ENCODE measurements at regions not wholly inside any gene's neighbourhood (a gene's known extent, or its start where the extent isn't known, plus 50 kb on each side); places are given as distances from the start of the nearest gene placed in this dataset.

GRCh38 chr2:603427-603826, 73.8 kb downstream of the TMEM18 start:
- 68 to 81% (median 72%) methylated on average over 5 of the region's 5 CpGs for WGBS, 5 donors
- TF ChIP-seq POLR2AphosphoS5 (IDR thresholded peaks at IDR 0.05) (no peak), POLR2A (IDR thresholded peaks at IDR 0.05) (no peak), CTCF (IDR thresholded peaks at IDR 0.05 in 8 of 11, conservative IDR thresholded peaks at IDR 0.05 in 3 of 11) (no peak)
- no peak for DNase-seq
- Histone ChIP-seq H3K27me3 (replicated peaks in 1 of 7) (no peaks in the 10 kb centered on the region), H3K36me3 (no peaks in the 10 kb centered on the region), H3K9me3 (no peaks in the 10 kb centered on the region), H3K27ac (no peak overlapping the region), H3K4me1 (no peaks in the 10 kb centered on the region), H3K4me3 (no peak overlapping the region)
- intact Hi-C loops (cut with DNase I; ENCODE audit: low total_unique reads), result no loop called here

- H3K36me3 ChIP-seq, result no peaks in the 10 kb centered on the region
- no peak overlapping the region for H3K27ac ChIP-seq
- H3K9me3 ChIP-seq, result no peaks in the 10 kb centered on the region
- DNase-seq, result no peak
- no peak for TF ChIP-seq POLR2AphosphoS5 (IDR thresholded peaks at IDR 0.05)
- no peak for TF ChIP-seq POLR2A (IDR thresholded peaks at IDR 0.05)
- TF ChIP-seq CTCF (IDR thresholded peaks at IDR 0.05 in 8 of 11, conservative IDR thresholded peaks at IDR 0.05 in 3 of 11), result no peak
- no peaks in the 10 kb centered on the region for H3K4me1 ChIP-seq
- 81 to 87% (median 86%) methylated on average over 14 of the region's 14 CpGs for WGBS, 5 donors
- no peaks in the 10 kb centered on the region for H3K27me3 ChIP-seq (replicated peaks in 1 of 7)
- no peak overlapping the region for H3K4me3 ChIP-seq
- intact Hi-C loops (cut with DNase I; ENCODE audit: low total_unique reads), result no loop called here
Measured at GRCh38 chr2:602571-603359, 74.4 kb downstream of the TMEM18 start.

GRCh38 chr2:601806-602455, 75.3 kb downstream of the TMEM18 start:
- Histone ChIP-seq H3K36me3 (no peaks in the 10 kb centered on the region), H3K4me3 (no peak overlapping the region), H3K4me1 (no peaks in the 10 kb centered on the region), H3K27ac (no peak overlapping the region), H3K9me3 (no peaks in the 10 kb centered on the region), H3K27me3 (replicated peaks in 1 of 7) (no peaks in the 10 kb centered on the region)
- WGBS, 5 donors, result 85 to 91% (median 87%) methylated on average over 23 to 29 of the region's 29 CpGs
- no peak for TF ChIP-seq POLR2AphosphoS5 (IDR thresholded peaks at IDR 0.05)
- no peak for TF ChIP-seq POLR2A (IDR thresholded peaks at IDR 0.05)
- no peak for TF ChIP-seq CTCF (IDR thresholded peaks at IDR 0.05 in 8 of 11, conservative IDR thresholded peaks at IDR 0.05 in 3 of 11)
- DNase-seq, result peak; percentile 47
- intact Hi-C loops (cut with DNase I; ENCODE audit: low total_unique reads), result no loop called here

- no peaks in the 10 kb centered on the region for H3K9me3 ChIP-seq
- H3K27ac ChIP-seq, result no peak overlapping the region
- H3K4me3 ChIP-seq, result no peak overlapping the region
- DNase-seq, result no peak
- H3K27me3 ChIP-seq (replicated peaks in 1 of 7), result no peaks in the 10 kb centered on the region
- intact Hi-C loops (cut with DNase I; ENCODE audit: low total_unique reads), result no loop called here
- no peaks in the 10 kb centered on the region for H3K36me3 ChIP-seq
- no peaks in the 10 kb centered on the region for H3K4me1 ChIP-seq
- 88 to 91% (median 89%) methylated on average over 10 of the region's 10 CpGs for WGBS, 5 donors
- no peak for TF ChIP-seq CTCF (IDR thresholded peaks at IDR 0.05 in 8 of 11, conservative IDR thresholded peaks at IDR 0.05 in 3 of 11)
- no peak for TF ChIP-seq POLR2AphosphoS5 (IDR thresholded peaks at IDR 0.05)
- no peak for TF ChIP-seq POLR2A (IDR thresholded peaks at IDR 0.05)
Measured at GRCh38 chr2:601387-601698, 75.9 kb downstream of the TMEM18 start.

Data from spleen (tissue), 11 donors.